Bronchial epithelial cell (primary cell): ENCODE measurements at regions not wholly inside any gene's neighbourhood (a gene's known extent, or its start where the extent isn't known, plus 50 kb on each side); places are given as distances from the start of the nearest gene placed in this dataset.

ENCODE experiments used
- DNase-seq: peaks from one replicate; pipeline ENCODE4 v3.0.0-alpha.2; 2010; ENCODE audit warnings: low read depth
- FAIRE-seq: peaks from 2 replicates; lab custom pipeline; 2011; peaks lifted over from hg19 to GRCh38; lab: Jason Lieb, UNC
- H3K27me3 ChIP-seq: 2 replicates; pipeline ENCODE4 v1.5.1; 2011; ENCODE audit warnings: low read length; ENCODE audit not compliant: control insufficient read depth, insufficient read depth
- H3K36me3 ChIP-seq: 2 replicates; pipeline ENCODE4 v1.5.1; 2011; ENCODE audit warnings: low read length; ENCODE audit not compliant: control insufficient read depth, insufficient read depth
- H3K4me3 ChIP-seq: 2 replicates; pipeline ENCODE4 v1.5.1; 2011; ENCODE audit warnings: mild to moderate bottlenecking, low read depth, low read length, control low read depth
- CTCF ChIP-seq: IDR thresholded peaks from 2 replicates; pipeline ENCODE4 v1.5.1; 2011; ENCODE audit warnings: mild to moderate bottlenecking, moderate library complexity, low read length, control low read depth, inconsistent platforms; ENCODE audit not compliant: insufficient read depth, severe bottlenecking

DNA sequence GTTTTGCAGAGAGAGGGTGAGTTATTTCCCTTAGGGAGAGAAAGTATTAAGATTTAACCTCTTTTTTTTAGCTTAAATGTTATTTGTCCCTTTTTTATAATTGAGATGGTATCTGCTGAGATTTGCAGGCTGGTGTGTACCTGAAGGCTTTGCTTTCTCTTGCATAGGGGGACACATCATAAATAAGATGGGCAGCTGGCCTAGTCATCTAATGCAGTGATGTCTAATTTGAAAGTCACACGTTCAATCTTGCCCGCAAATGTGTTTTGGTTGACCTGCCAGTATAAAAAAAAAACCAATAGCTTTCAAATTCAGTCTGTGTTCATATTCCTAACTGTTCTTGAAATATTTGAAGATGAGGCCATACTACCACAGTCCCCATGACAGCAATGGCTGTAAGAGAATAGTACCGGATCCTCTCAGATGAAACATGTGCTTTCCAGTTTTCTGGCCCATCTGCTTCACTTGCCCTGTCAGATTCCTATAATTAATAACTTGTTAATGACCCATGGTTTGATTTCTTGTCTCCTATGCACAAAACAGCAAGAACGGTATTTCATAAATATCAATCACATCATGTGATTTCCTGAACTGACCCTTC, 914.2 kb downstream of the IPMK start:
- no peak overlapping the region for H3K4me3 ChIP-seq
- H3K36me3 ChIP-seq, result no peaks in the 10 kb centered on the region
- H3K27me3 ChIP-seq, result no peaks in the 10 kb centered on the region
- DNase-seq, result no peak
- no peak for FAIRE-seq
- no peak for TF ChIP-seq CTCF

- no peak for DNase-seq
- H3K36me3 ChIP-seq, result no peaks in the 10 kb centered on the region
- TF ChIP-seq CTCF, result no peak
- no peaks in the 10 kb centered on the region for H3K27me3 ChIP-seq
- H3K4me3 ChIP-seq, result no peak overlapping the region
- no peak for FAIRE-seq
Observed at GRCh38 chr10:57351076-57351475, 916.6 kb downstream of the IPMK start.

DNA sequence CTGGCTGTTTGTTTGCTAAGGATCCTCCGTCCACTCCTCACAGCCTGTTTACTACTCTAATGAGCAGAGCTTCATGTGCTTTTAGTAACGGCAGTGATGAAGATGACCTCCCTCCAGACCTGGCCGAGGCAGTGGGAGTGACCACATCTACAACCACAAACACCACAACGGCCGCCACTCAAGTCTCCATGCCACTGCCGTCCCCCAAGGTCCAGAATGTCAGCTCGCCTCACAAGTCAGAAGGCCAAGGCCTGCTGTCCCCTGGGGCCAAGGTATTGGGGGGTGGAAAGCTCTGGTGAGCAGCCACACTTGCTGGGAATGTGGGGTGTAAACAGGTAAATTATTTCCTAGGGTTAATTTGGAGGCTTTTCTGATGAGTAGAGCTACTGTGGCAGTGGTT, 926.4 kb downstream of the IPMK start:
- Histone ChIP-seq H3K27me3 (no peaks in the 10 kb centered on the region), H3K36me3 (no peaks in the 10 kb centered on the region), H3K4me3 (no peak overlapping the region)
- DNase-seq, result no peak
- no peak for TF ChIP-seq CTCF
- no peak for FAIRE-seq

DNA sequence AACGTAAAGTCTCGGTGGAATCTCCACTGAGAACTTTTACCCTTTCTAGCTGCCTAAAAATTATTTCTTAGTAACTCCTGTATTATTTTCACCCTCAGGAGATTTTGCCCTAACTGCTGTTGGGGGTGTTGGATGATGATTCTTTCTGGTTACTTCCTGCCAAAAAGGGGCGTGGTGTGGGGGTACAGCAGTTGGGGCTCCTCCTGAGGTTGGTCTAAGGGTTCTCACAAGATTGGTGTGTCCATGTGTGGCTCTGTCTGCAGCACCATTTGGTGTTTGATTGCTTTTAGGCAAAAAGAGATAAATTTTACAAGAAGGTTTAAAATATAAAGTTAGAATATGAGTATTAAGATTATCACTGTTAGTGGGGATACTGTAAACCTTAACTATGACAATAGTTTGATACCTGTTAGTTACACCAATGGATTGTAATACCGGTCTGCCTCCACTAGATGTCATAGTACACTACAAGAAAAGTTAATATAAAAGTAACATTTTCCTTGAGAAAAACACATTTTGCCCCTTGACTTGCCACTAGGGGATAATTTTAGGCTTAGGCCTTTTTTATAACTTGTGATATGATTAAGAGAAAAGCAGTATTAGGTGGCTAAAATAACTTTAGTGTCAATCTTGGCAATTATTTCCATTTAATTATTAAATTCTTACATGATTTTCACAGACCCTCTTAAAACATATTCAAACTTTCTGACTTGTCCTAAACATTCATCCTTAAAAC, 928.7 kb downstream of the IPMK start:
- Histone ChIP-seq H3K4me3 (no peak overlapping the region), H3K36me3 (no peaks in the 10 kb centered on the region), H3K27me3 (no peaks in the 10 kb centered on the region)
- TF ChIP-seq CTCF, result peak; percentile 28
- no peak for FAIRE-seq
- DNase-seq, result peak; percentile 30

DNA sequence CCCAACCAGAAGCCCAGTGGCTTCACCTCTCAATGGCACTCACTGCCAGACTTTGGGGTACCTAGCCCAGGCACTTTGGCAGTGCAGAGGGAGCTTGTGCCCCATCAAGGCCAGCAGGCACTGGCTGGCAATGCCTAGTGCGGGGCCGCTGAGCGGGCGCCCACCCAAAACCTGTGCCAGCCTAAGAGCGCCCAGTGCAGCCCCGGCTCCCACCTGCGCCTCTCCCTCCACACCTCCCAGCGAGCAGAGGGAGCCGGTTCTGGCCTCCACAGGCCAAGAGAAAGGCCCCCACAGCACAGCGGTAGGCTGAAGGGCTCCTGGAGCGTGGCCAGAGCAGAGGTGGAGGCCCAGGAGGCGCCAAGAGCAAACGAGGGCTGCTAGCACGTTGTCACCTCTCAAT, 930.8 kb downstream of the IPMK start:
- TF ChIP-seq CTCF, result no peak
- Histone ChIP-seq H3K27me3 (no peaks in the 10 kb centered on the region), H3K4me3 (no peak overlapping the region), H3K36me3 (no peaks in the 10 kb centered on the region)
- DNase-seq (no peak), FAIRE-seq (no peak)
